Thyroid gland (tissue), 4 donors: ENCODE measurements at regions not wholly inside any gene's neighbourhood (a gene's known extent, or its start where the extent isn't known, plus 50 kb on each side); places are given as distances from the start of the nearest gene placed in this dataset.

Source experiments
- CTCF ChIP-seq, 6 experiments: fragments of 200-600 bp in 3 of 6; fragments of 450-650 bp in 3 of 6; sonication (generic) in 3 of 6; IDR thresholded peaks; one replicate each; pipeline ENCODE4 v1.5.1; 2016 to 2019; ENCODE audit warnings: antibody characterized with exemption in 6 of 6, mild to moderate bottlenecking in 2 of 6, inconsistent platforms in 1 of 6, moderate library complexity in 1 of 6
- POLR2A ChIP-seq, 2 donors: fragments of 450-650 bp; IDR thresholded peaks; one replicate each; pipeline ENCODE4 v1.6.1; 2017; ENCODE audit warnings: antibody characterized with exemption in 2 of 2, mild to moderate bottlenecking in 2 of 2, moderate library complexity in 1 of 2

GRCh38 chr3:26293329-26293844 lies 329.2 kb upstream of the LRRC3B start:
- TF ChIP-seq CTCF (IDR thresholded peaks at IDR 0.05) (no peak), POLR2A (IDR thresholded peaks at IDR 0.05) (no peak)
